Muscle layer of duodenum (tissue), 2 donors: ENCODE measurements at regions not wholly inside any gene's neighbourhood (a gene's known extent, or its start where the extent isn't known, plus 50 kb on each side); places are given as distances from the start of the nearest gene placed in this dataset.

ENCODE experiments used
- H3K27ac ChIP-seq: one replicate; pipeline ENCODE4 v1.7.0; 2013; ENCODE audit warnings: mild to moderate bottlenecking, low read length
- H3K27me3 ChIP-seq: one replicate; pipeline ENCODE4 v1.7.0; 2013; ENCODE audit warnings: low read depth, mild to moderate bottlenecking, control low read depth, low read length
- H3K36me3 ChIP-seq, 2 donors: one replicate each; pipeline ENCODE4 v1.7.0; 2013; ENCODE audit warnings: low read length in 2 of 2, control low read depth in 1 of 2, mild to moderate bottlenecking in 1 of 2; ENCODE audit not compliant: insufficient read depth in 2 of 2, control insufficient read depth in 1 of 2
- H3K4me1 ChIP-seq, 2 donors: one replicate each; pipeline ENCODE4 v1.7.0; 2013; ENCODE audit warnings: low read length in 2 of 2, mild to moderate bottlenecking in 2 of 2, control low read depth in 1 of 2, moderate library complexity in 1 of 2; ENCODE audit not compliant: insufficient read depth in 2 of 2, control insufficient read depth in 1 of 2
- H3K4me3 ChIP-seq, 2 donors: one replicate each; pipeline ENCODE4 v1.7.0; 2013; ENCODE audit warnings: low read length in 2 of 2, low read depth in 1 of 2, mild to moderate bottlenecking in 1 of 2
- H3K9me3 ChIP-seq, 2 donors: one replicate each; pipeline ENCODE4 v1.7.0; 2013; ENCODE audit warnings: low read length in 2 of 2, control low read depth in 1 of 2, mild to moderate bottlenecking in 1 of 2; ENCODE audit not compliant: control insufficient read depth in 1 of 2
- donor health status: healthy.

DNA sequence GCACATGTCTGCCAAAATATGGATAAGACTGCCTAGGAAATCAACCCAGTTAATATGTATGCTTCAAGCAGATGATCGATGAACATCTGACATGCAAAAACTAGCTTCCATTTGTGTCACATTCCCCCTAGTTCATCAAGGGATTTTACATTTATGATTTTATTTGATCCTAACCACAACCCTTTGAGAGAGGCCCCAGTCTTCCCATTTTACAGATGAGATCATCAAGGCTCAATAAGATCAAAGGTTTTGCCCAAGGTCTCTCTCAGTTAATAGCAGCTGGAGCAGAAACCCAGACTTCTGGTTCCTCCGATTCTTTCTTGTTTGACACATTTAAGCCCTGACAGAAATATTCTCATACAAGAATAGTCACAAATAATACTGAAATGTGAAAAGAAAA is 107.7 kb upstream of the PPP2R5A start:
- Histone ChIP-seq H3K4me1 (no peaks in the 10 kb centered on the region), H3K36me3 (no peaks in the 10 kb centered on the region), H3K27ac (no peak overlapping the region), H3K9me3 (no peaks in the 10 kb centered on the region), H3K4me3 (no peak overlapping the region), H3K27me3 (no peaks in the 10 kb centered on the region)

DNA sequence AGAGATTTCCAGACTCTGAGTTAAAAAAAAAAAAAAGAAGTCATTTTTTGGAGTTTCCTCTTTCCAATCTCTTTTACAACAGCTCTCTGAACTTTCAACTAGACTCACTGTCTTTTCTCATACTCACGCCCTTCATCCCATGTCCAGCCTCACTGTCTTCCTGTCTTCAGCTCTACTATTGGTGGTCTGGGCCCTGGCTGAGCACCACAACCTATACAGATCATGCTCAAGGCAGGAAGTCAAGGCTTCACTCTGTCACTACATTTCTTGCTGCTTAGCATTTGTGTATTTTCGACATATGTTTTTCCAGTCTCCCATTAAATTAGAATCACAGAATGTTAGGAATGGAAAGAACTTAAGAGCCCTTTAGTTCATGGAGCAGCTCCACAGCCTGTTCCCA is 106.4 kb upstream of the PPP2R5A start:
- Histone ChIP-seq H3K36me3 (no peaks in the 10 kb centered on the region), H3K4me1 (no peaks in the 10 kb centered on the region), H3K27ac (no peak overlapping the region), H3K9me3 (no peaks in the 10 kb centered on the region), H3K27me3 (no peaks in the 10 kb centered on the region), H3K4me3 (no peak overlapping the region)

DNA sequence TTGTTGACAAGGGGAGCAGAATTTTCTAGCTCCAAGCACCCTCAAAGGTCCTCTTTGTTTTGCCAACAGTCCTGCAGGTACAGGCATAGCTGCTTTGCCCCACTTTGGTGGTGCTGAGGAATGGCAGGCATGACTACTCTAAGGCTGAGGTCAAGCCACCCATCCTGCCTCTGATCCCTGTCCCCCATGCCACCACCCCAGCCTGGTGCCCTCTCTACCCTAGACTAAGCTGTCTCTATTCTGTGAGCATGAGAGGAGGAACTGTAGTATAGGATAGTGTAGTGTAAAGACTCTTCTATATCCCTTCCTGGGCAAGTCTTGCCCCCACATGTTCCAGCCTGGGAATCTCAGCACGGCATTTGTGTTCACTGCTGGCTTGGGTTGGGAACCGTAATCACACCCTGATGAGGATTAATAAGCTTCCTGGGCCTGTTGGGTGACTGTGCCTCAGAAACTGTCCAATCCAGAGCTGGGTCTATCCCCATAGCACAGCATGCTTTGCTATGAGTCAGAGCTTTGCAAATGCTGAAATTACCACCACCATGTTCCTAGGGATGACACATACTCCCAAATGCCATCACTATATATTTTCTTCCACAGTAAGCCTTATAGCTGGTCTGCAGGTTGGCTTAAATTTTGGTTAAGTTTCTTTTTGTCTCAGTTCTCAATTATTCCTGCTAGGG is 105.7 kb upstream of the PPP2R5A start:
- Histone ChIP-seq H3K27me3 (no peaks in the 10 kb centered on the region), H3K9me3 (no peaks in the 10 kb centered on the region), H3K36me3 (no peaks in the 10 kb centered on the region), H3K4me3 (no peak overlapping the region), H3K27ac (no peak overlapping the region), H3K4me1 (no peaks in the 10 kb centered on the region)

DNA sequence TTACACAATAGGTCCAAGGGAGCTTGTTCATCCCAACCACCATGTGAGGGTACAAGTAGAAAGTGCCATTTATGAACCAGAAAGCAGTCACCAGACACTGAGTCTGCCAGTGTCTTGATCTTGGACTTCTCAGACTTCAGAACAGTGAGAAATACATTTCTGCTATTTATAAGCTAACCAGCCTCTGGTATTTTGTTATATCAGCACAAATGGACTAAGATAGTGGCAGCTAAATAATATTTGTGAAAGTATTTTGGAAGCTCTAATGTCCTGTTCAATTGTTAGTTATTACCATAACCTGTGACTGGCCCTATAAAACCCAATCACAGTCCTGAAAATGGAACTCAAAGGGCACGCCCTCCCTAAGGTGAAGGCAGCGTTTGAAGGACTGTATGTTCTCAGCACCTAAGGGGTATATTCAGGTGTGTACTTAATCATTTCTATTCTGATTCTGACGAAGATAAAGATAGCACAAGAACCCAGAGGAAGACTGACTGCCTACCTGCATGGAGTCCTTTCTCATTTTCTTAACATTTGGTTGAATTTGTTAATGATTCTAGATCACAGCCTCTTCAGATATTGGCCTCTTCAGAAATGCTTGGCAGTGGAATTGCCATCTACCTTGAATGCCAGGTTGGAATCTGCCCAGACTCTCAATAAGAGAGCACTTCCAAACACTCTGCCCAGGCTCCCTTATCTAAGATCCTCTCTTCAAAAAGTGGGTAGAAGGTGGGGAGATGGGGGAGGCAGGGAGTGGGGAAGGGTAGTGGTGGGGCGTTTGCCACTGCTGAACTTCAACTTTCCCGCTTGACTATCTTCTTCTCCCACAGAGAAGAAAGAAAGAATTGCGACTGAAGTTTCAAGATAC is 104.0 kb upstream of the PPP2R5A start:
- no peak overlapping the region for H3K4me3 ChIP-seq
- H3K36me3 ChIP-seq, result no peaks in the 10 kb centered on the region
- no peaks in the 10 kb centered on the region for H3K9me3 ChIP-seq
- no peak overlapping the region for H3K27ac ChIP-seq
- H3K4me1 ChIP-seq, result no peaks in the 10 kb centered on the region
- no peaks in the 10 kb centered on the region for H3K27me3 ChIP-seq

DNA sequence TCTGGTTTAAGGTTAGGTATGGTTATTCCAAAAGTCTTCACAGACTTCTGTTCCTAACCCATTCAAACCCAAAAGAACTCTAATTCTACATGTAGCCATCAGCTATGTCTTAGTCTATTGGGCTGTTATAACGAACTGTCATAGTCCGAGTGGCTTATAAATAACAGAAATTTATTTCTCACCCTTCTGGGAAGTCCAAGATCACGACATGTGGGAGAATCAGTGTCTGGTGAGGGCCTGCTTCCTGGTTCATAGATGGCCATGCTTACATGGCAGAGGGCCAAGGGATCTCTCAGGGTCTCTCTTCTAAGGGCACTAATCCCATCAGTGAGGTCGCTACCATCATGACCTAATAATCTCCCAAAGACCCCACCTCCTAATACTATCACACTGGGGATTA is 103.0 kb upstream of the PPP2R5A start:
- Histone ChIP-seq H3K4me3 (no peak overlapping the region), H3K27me3 (no peaks in the 10 kb centered on the region), H3K9me3 (no peaks in the 10 kb centered on the region), H3K4me1 (no peaks in the 10 kb centered on the region), H3K36me3 (no peaks in the 10 kb centered on the region), H3K27ac (no peak overlapping the region)

DNA sequence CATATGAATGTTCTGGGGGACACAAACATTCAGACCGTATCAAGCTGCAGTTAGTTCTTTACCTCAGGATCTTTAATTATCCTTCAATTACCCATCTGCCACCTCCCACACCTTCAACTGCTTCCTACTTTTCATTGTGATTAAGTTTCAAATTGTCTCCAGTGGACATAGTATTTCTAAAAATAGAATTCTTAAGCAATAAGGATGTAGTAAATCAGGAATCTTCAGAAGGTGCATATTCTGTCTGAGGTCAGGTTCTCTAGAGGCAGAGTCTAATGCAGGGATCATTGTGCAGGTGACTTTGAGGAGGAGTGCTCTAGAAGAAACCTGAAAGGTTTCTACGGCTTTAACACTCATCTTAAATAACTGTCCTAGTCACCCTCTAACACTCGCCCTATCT is 102.6 kb upstream of the PPP2R5A start:
- Histone ChIP-seq H3K9me3 (no peaks in the 10 kb centered on the region), H3K4me3 (no peak overlapping the region), H3K27ac (no peak overlapping the region), H3K4me1 (no peaks in the 10 kb centered on the region), H3K27me3 (no peaks in the 10 kb centered on the region), H3K36me3 (no peaks in the 10 kb centered on the region)

DNA sequence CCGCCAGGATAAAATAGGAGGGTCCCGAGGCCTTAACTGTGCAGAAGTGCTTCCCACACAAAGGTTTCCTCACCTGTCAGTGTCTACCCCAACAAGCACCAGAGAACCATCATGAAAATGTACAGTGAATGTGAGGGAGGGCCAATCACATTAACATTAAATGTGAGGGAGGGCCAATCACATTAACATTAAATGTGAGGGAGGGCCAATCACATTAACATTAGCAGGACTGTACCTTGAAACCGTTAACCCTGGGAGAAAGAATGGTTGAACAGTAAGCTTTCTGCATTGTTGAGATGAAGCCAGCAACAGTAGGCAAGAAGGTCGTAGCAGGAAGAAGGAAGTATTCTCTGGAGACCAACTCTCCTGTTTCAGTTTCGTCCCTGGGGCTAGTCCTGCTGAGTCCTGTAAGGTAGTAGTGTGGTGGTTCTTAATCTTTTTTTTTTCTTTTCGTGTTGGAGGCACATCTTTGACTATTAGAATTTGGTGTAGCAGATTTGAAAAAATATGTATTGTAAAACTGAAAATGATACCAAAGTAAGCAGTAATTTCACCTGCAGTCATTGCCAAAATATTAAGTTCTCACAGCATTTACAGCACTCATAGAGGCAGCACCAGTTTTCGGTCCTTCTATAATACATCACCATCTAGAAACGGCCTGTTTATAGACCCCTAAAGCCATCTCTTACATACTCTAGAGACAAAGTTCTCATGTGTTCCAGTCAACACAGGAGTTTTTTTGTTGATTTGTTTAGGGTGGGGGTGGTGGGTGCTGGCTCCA is 98.6 kb upstream of the PPP2R5A start:
- Histone ChIP-seq H3K4me3 (no peak overlapping the region), H3K36me3 (no peaks in the 10 kb centered on the region), H3K27me3 (no peaks in the 10 kb centered on the region), H3K27ac (peak overlapping the region; percentile 64), H3K4me1 (no peaks in the 10 kb centered on the region), H3K9me3 (no peaks in the 10 kb centered on the region)

DNA sequence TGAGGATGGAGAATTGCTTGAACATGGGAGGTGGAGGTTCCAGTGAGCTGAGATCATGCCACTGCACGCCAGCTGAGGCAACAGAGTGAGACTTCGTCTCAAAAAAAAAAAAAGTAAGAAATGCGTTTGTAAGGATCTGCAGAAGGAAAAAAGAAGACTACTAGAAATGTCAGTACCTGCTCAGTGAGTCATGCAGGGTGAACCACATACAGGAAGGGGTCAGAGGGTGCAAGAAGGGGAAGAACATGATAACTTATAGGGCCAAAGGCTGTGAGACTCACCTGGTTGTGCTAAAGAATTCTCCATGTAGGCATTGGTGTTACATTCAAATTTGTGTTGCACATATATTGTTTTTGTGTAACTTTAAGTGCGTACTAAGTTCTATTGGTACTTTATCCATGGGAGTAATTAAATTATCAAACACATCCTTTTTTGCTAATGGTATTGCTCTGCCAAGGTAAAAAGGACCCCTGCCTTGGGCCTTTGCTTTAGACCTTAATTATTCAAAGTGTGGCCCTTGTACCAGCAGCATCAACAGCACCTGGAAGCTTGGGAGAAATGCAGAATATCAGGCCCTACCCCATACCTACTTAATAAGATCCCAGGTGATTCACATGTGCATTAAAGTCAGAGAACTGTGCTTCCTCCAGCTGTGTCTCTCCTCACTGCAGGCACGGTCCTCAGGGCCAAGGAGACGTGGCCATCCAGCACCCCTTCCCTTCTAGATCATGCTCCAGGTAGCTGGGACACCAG is 96.4 kb upstream of the PPP2R5A start:
- H3K4me3 ChIP-seq, result no peak overlapping the region
- H3K4me1 ChIP-seq, result no peaks in the 10 kb centered on the region
- no peak overlapping the region for H3K27ac ChIP-seq
- no peaks in the 10 kb centered on the region for H3K36me3 ChIP-seq
- no peaks in the 10 kb centered on the region for H3K27me3 ChIP-seq
- H3K9me3 ChIP-seq, result no peaks in the 10 kb centered on the region

DNA sequence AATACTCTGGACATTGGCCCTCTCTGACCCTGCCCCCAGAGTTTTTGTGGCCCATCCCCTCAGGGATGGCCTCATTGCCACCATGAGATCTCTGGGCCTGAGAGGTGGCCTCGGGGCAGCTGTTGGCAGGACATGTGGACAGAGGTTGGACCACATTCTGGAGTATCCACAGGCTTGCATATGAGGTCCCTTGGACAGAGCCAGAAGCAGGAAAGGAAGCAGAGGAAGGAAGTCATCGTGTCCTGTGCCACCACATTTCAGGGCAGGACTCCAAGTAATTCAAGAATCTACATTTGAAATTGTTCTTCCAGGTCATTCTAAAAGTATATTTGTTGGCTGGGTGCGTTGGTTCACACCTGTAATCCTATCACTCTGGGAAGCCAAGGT is 95.9 kb upstream of the PPP2R5A start:
- no peaks in the 10 kb centered on the region for H3K4me1 ChIP-seq
- no peaks in the 10 kb centered on the region for H3K9me3 ChIP-seq
- no peak overlapping the region for H3K27ac ChIP-seq
- no peaks in the 10 kb centered on the region for H3K36me3 ChIP-seq
- H3K4me3 ChIP-seq, result no peak overlapping the region
- no peaks in the 10 kb centered on the region for H3K27me3 ChIP-seq

DNA sequence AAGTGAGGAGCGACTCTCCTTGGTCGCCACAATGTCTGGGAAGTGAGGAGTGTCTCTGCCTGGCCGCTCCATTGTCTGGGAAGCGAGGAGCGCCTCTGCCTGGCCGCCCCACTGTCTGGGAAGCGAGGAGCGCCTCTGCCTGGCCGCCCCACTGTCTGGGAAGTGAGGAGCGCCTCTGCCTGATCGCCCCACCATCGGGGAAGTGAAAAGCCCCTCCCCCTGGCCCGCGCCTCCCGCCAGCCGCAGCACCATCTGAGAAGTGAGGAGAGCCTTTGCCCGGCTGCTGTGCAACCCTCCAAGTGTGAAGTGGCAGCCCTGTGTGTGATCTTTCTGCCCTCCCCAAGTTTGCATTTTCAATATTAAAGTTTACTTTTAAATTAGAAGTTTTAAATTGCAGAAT is 95.0 kb upstream of the PPP2R5A start:
- Histone ChIP-seq H3K4me3 (no peak overlapping the region), H3K27me3 (no peaks in the 10 kb centered on the region), H3K36me3 (no peaks in the 10 kb centered on the region), H3K4me1 (no peaks in the 10 kb centered on the region), H3K27ac (no peak overlapping the region), H3K9me3 (no peaks in the 10 kb centered on the region)
